CD14-positive monocyte (primary cell): ENCODE measurements at regions not wholly inside any gene's neighbourhood (a gene's known extent, or its start where the extent isn't known, plus 50 kb on each side); places are given as distances from the start of the nearest gene placed in this dataset.

ENCODE experiments used
- DNase-seq, 3 donors: peaks; one replicate each; pipeline ENCODE4 v3.0.0-alpha.2; 2011 to 2022
- H2AFZ ChIP-seq: 2 replicates; pipeline ENCODE4 v1.6.0; 2012; ENCODE audit warnings: mild to moderate bottlenecking, low read depth, low read length, inconsistent platforms; ENCODE audit not compliant: insufficient read depth, poor library complexity, severe bottlenecking
- H3K27ac ChIP-seq, 2 donors: 1 replicate in 1 of 2; 2 replicates in 1 of 2; pipeline ENCODE4 v1.5.1; 2012 to 2013; ENCODE audit warnings: low read length in 2 of 2, control low read depth in 1 of 2, inconsistent platforms in 1 of 2, low read depth in 1 of 2, mild to moderate bottlenecking in 1 of 2
- H3K27me3 ChIP-seq, 2 donors: one replicate each; pipeline versions ENCODE4 v1.6.0 to v1.6.1; 2011 to 2013; ENCODE audit warnings: low read length in 2 of 2; ENCODE audit not compliant: control insufficient read depth in 2 of 2, insufficient read depth in 2 of 2
- H3K36me3 ChIP-seq, 2 donors: replicated peaks in 1 of 2; 1 replicate in 1 of 2; 2 replicates in 1 of 2; pipeline versions ENCODE4 v1.5.1 to v1.6.1; 2012 to 2013; ENCODE audit warnings: low read length in 2 of 2, control low read depth in 1 of 2, inconsistent platforms in 1 of 2, mild to moderate bottlenecking in 1 of 2; ENCODE audit not compliant: insufficient read depth in 2 of 2, control insufficient read depth in 1 of 2
- H3K4me1 ChIP-seq, 2 donors: 1 replicate in 1 of 2; 2 replicates in 1 of 2; pipeline versions ENCODE4 v1.5.1 to v1.6.1; 2012 to 2013; ENCODE audit warnings: low read length in 2 of 2, control low read depth in 1 of 2, inconsistent platforms in 1 of 2, mild to moderate bottlenecking in 1 of 2, moderate library complexity in 1 of 2; ENCODE audit not compliant: insufficient read depth in 2 of 2, control insufficient read depth in 1 of 2
- H3K4me2 ChIP-seq: replicated peaks from 2 replicates; pipeline ENCODE3; 2012; ENCODE audit warnings: low read length, moderate library complexity, mild to moderate bottlenecking; ENCODE audit not compliant: poor library complexity, severe bottlenecking; ENCODE audit errors: extremely low read depth
- H3K4me3 ChIP-seq, 3 experiments: fragments of 200-600 bp in 1 of 3; sonication (generic) in 1 of 3; replicated peaks in 1 of 3; 1 replicate in 2 of 3; 2 replicates in 1 of 3; pipeline ENCODE4 v1.5.1; 2011 to 2013; ENCODE audit warnings: low read length in 3 of 3, mild to moderate bottlenecking in 3 of 3, control low read depth in 2 of 3, low read depth in 2 of 3, inconsistent platforms in 1 of 3, moderate library complexity in 1 of 3
- H3K79me2 ChIP-seq: 2 replicates; pipeline ENCODE4 v1.6.0; 2012; ENCODE audit warnings: mild to moderate bottlenecking, control low read depth, inconsistent platforms, low read length, moderate library complexity; ENCODE audit not compliant: insufficient read depth
- H3K9ac ChIP-seq: 2 replicates; pipeline ENCODE4 v1.6.0; 2017; ENCODE audit warnings: low read length, mild to moderate bottlenecking; ENCODE audit not compliant: insufficient read depth, poor library complexity, severe bottlenecking
- H3K9me3 ChIP-seq, 2 donors: replicated peaks in 1 of 2; 1 replicate in 1 of 2; 2 replicates in 1 of 2; pipeline versions ENCODE4 v1.5.1 to v1.6.1; 2012 to 2013; ENCODE audit warnings: low read length in 2 of 2, control low read depth in 1 of 2; ENCODE audit not compliant: control insufficient read depth in 1 of 2, insufficient read depth in 1 of 2
- H4K20me1 ChIP-seq: 2 replicates; pipeline ENCODE4 v1.6.0; 2012; ENCODE audit warnings: mild to moderate bottlenecking, low read length, control low read depth, moderate library complexity; ENCODE audit not compliant: insufficient read depth
- H3K27ac Mint-ChIP-seq, 7 donors: one replicate each; pipeline ENCODE4 v1.8.0; 2020; ENCODE audit warnings: mild to moderate bottlenecking in 7 of 7, mixed read lengths in 7 of 7, moderate library complexity in 6 of 7, inconsistent platforms in 2 of 7
- H3K27me3 Mint-ChIP-seq, 3 donors: one replicate each; pipeline ENCODE4 v1.8.0; 2021 to 2022; ENCODE audit warnings: low read depth in 3 of 3, mild to moderate bottlenecking in 3 of 3, mixed read lengths in 3 of 3, moderate library complexity in 3 of 3, inconsistent platforms in 1 of 3
- H3K36me3 Mint-ChIP-seq, 2 donors: one replicate each; pipeline ENCODE4 v1.8.0; 2020; ENCODE audit warnings: mixed read lengths in 2 of 2, inconsistent platforms in 1 of 2, mild to moderate bottlenecking in 1 of 2
- H3K4me1 Mint-ChIP-seq: one replicate; pipeline ENCODE4 v1.8.0; 2020; ENCODE audit warnings: mild to moderate bottlenecking, mixed read lengths
- H3K4me3 Mint-ChIP-seq, 2 donors: one replicate each; pipeline ENCODE4 v1.8.0; 2020; ENCODE audit warnings: mild to moderate bottlenecking in 2 of 2, mixed read lengths in 2 of 2, moderate library complexity in 1 of 2
- H3K9me3 Mint-ChIP-seq, 7 donors: one replicate each; pipeline ENCODE4 v1.8.0; 2020 to 2022; ENCODE audit warnings: mixed read lengths in 7 of 7, mild to moderate bottlenecking in 6 of 7, moderate library complexity in 6 of 7, inconsistent platforms in 2 of 7
- CTCF ChIP-seq: fragments of 200-600 bp; IDR thresholded peaks from one replicate; pipeline ENCODE4 v1.8.0; 2022; ENCODE audit warnings: antibody characterized with exemption, mild to moderate bottlenecking
- WGBS: methylation state at CpG from one replicate; pipeline ENCODE4 v1.1.5; 2013; ENCODE audit warnings: missing lambda C conversion rate; ENCODE audit not compliant: insufficient coverage; 5-methylcytosine and 5-hydroxymethylcytosine counted together
- intact Hi-C, 2 donors: fragments of 100-400 bp; cut with micrococcal nuclease; formaldehyde crosslinking; loops; one replicate each; pipeline versions ENCODE4 v1.15.0 to v1.15.1; 2023

DNA sequence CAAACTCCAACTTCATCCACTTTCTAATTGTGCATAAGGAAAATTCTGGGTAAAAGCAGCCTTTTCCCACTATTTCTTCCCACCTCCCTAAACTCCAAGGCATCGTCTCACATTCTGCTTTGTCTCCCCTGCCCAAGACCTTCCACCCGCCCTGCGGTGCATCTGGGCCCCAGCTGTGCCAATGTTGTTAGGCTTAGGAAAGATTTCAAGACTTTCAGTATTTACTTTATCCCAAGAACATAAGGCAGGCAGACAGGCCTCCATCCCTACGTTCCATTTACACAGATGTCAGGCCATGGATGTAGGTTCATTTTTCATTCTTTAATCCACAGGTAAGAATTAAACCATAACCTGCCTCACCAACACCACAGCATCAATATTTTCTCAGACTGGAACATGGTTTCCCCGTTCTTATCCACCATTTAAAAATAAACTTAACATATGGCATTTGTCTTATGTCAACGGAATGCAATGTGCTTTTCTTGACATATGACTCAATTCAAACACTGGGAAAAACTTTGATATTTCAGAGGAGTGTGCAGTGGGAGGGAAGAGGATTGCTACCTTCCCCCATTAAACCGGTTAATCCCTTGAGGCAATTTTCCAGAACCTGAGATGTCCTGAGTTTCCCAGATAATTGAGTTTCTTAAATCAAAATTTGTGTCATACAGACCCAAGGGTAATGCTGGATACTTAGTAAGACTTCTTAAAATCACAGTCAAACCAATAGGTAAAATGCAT lies 238.0 kb upstream of the LRIG1 start:
- H3K36me3 Mint-ChIP-seq: no peaks in the 10 kb centered on the region
- H3K9me3 Mint-ChIP-seq: peaks cover 0 to 3% (median 0%) of the 10 kb centered on the region in 7 donors

GRCh38 chr3:66740260-66740659 lies 239.4 kb upstream of the LRIG1 start:
- H3K36me3 ChIP-seq: no peaks in the 10 kb centered on the region
- H3K79me2 ChIP-seq: no peaks in the 10 kb centered on the region
- intact Hi-C loops: no loop called here
- H3K9ac ChIP-seq: no peak overlapping the region
- WGBS: 100% methylated on average over 1 of the region's 4 CpGs
- Mint-ChIP-seq H3K27me3 (peaks cover 5 to 7% (median 6%) of the 10 kb centered on the region in 3 donors), H3K4me1 (no peaks in the 10 kb centered on the region), H3K36me3 (no peaks in the 10 kb centered on the region), H3K9me3 (peaks cover 0 to 3% (median 0%) of the 10 kb centered on the region in 7 donors), H3K4me3 (no peak overlapping the region), H3K27ac (no peak overlapping the region)
- H2AFZ ChIP-seq: no peak overlapping the region
- no peak for DNase-seq
- no peak overlapping the region for H3K27ac ChIP-seq
- no peak for TF ChIP-seq CTCF
- no peaks in the 10 kb centered on the region for H3K9me3 ChIP-seq
- H3K4me3 ChIP-seq: no peak overlapping the region
- no peaks in the 10 kb centered on the region for H3K4me1 ChIP-seq
- H3K27me3 ChIP-seq: no peaks in the 10 kb centered on the region
- no peaks in the 10 kb centered on the region for H4K20me1 ChIP-seq
- no peak overlapping the region for H3K4me2 ChIP-seq

More for the DNA sequence above, 238.0 kb upstream of the LRIG1 start:
- H3K36me3 ChIP-seq: no peaks in the 10 kb centered on the region
- H3K9me3 ChIP-seq: no peaks in the 10 kb centered on the region
- no peaks in the 10 kb centered on the region for H4K20me1 ChIP-seq
- no CpG with 5 or more reads among the region's 7 CpGs for WGBS
- no peak overlapping the region for H3K4me3 ChIP-seq
- H3K4me1 Mint-ChIP-seq: no peaks in the 10 kb centered on the region
- H3K4me2 ChIP-seq: no peak overlapping the region
- H3K4me3 Mint-ChIP-seq: no peak overlapping the region
- intact Hi-C loops: no loop called here
- H3K27ac ChIP-seq: no peak overlapping the region
- DNase-seq: no peak
- H3K27me3 ChIP-seq: no peaks in the 10 kb centered on the region
- TF ChIP-seq CTCF: no peak
- H3K27ac Mint-ChIP-seq: no peak overlapping the region
- H3K4me1 ChIP-seq: no peaks in the 10 kb centered on the region
- H3K27me3 Mint-ChIP-seq: peaks cover 4 to 7% (median 6%) of the 10 kb centered on the region in 3 donors
- no peak overlapping the region for H3K9ac ChIP-seq
- H2AFZ ChIP-seq: no peak overlapping the region
- no peaks in the 10 kb centered on the region for H3K79me2 ChIP-seq
